ENCODE measurements at regions not wholly inside any gene's neighbourhood (a gene's known extent, or its start where the extent isn't known, plus 50 kb on each side); places are given as distances from the start of the nearest gene placed in this dataset.

- Histone ChIP-seq H3K4me3 (ENCODE audit: insufficient read depth, low read depth, low read length) (no peak overlapping the region), H3K36me3 (replicated peaks; ENCODE audit: control insufficient read depth, insufficient read depth, low read length) (no peaks in the 10 kb centered on the region), H3K27me3 (ENCODE audit: control insufficient read depth, insufficient read depth, low read length) (no peaks in the 10 kb centered on the region)
- no peak for DNase-seq
Measured at GRCh38 chr2:37499113-37499512, 154.7 kb downstream of the QPCT start.

DNA sequence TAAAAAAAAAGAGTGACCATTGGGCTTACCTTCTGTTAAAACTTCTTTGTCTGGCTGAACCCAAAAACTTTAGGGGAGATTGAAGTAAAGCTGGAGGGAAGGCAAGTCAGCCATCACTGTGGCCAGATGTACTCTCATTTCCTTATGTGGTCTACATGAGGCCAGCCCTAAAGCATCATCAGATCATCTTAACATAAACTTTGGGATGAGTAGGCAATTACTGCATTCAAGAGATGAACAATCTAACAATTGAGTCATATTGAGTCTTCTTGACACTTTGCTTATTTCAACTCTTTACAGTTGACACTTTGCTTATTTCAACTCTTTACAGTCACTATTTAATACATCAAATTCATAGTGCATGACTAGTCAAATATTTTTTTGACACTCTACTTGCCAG is 155.6 kb downstream of the QPCT start:
- Histone ChIP-seq H3K36me3 (replicated peaks; ENCODE audit: control insufficient read depth, insufficient read depth, low read length) (no peaks in the 10 kb centered on the region), H3K27me3 (ENCODE audit: control insufficient read depth, insufficient read depth, low read length) (no peaks in the 10 kb centered on the region), H3K4me3 (ENCODE audit: insufficient read depth, low read depth, low read length) (no peak overlapping the region)
- DNase-seq: no peak

- Histone ChIP-seq H3K36me3 (replicated peaks; ENCODE audit: control insufficient read depth, insufficient read depth, low read length) (no peaks in the 10 kb centered on the region), H3K4me3 (ENCODE audit: insufficient read depth, low read depth, low read length) (no peak overlapping the region), H3K27me3 (ENCODE audit: control insufficient read depth, insufficient read depth, low read length) (no peaks in the 10 kb centered on the region)
- DNase-seq: no peak
Measured at GRCh38 chr2:37501113-37501512, 156.7 kb downstream of the QPCT start.

DNA sequence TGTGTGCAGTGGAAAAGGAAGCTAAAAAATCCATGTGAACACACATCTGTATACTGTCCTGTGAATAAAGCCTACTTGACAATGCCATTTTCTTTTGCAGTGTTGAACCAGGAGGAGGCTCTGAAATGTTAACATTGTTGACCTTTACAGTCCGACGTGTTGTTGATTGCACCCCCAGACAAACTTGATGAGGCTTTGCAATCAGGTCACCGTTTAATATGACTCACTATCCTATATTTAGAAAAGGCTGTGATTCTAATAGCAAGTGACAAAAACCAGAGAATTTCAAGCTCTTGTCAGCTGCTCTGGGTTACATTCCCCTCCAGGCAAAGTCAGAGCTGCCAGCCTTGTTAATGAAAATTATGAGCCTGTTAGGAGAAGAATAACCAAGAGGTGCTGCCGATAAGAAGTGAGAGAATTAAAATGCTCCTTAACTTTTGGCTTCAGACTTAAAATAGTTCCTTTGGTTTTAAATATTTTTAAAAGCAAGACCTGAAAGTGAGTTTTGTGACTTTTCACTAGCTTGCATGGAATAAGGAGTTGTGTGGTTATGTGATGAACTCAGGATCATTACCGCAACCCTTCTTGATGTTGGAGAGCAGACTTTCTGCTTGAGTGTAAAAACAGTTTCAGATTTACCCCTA is 162.1 kb downstream of the QPCT start:
- no peak for DNase-seq
- H3K27me3 ChIP-seq (ENCODE audit: control insufficient read depth, insufficient read depth, low read length): no peaks in the 10 kb centered on the region
- no peak overlapping the region for H3K4me3 ChIP-seq (ENCODE audit: insufficient read depth, low read depth, low read length)
- H3K36me3 ChIP-seq (replicated peaks; ENCODE audit: control insufficient read depth, insufficient read depth, low read length): no peaks in the 10 kb centered on the region

- no peak overlapping the region for H3K4me3 ChIP-seq (ENCODE audit: insufficient read depth, low read depth, low read length)
- H3K36me3 ChIP-seq (replicated peaks; ENCODE audit: control insufficient read depth, insufficient read depth, low read length): no peaks in the 10 kb centered on the region
- H3K27me3 ChIP-seq (ENCODE audit: control insufficient read depth, insufficient read depth, low read length): no peaks in the 10 kb centered on the region
- DNase-seq: no peak
Measured at GRCh38 chr2:37507051-37507410, 162.6 kb downstream of the QPCT start.

DNA sequence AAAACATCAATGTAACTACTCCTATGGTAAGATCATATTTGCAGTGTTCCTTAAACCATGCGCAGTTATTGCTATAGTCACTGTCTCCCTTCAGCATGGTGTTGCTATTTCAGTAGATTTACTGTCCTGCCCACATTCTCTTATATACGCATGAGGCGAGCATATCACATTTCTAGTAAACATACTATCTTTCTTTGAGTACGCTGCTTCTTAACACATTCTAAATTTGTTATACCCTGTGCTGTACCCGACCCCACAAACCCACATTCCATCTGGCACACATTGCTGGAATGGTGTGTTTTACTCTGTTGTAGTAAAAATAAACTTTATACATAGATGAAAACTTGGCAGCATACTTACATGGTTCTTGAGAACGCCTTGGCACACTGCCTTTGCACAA is 163.3 kb downstream of the QPCT start:
- no peaks in the 10 kb centered on the region for H3K36me3 ChIP-seq (replicated peaks; ENCODE audit: control insufficient read depth, insufficient read depth, low read length)
- DNase-seq: no peak

GRCh38 chr2:37512971-37513370 is 158.5 kb downstream of the CDC42EP3 start:
- DNase-seq: no peak
- no peaks in the 10 kb centered on the region for H3K36me3 ChIP-seq (replicated peaks; ENCODE audit: control insufficient read depth, insufficient read depth, low read length)
- no peak overlapping the region for H3K4me3 ChIP-seq (ENCODE audit: insufficient read depth, low read depth, low read length)
- no peaks in the 10 kb centered on the region for H3K27me3 ChIP-seq (ENCODE audit: control insufficient read depth, insufficient read depth, low read length)

More for the DNA sequence above, 163.3 kb downstream of the QPCT start:
- Histone ChIP-seq H3K4me3 (ENCODE audit: insufficient read depth, low read depth, low read length) (no peak overlapping the region), H3K27me3 (ENCODE audit: control insufficient read depth, insufficient read depth, low read length) (no peaks in the 10 kb centered on the region)

GRCh38 chr2:37523814-37524362 is 147.6 kb downstream of the CDC42EP3 start:
- Histone ChIP-seq H3K4me3 (ENCODE audit: insufficient read depth, low read depth, low read length) (no peak overlapping the region), H3K27me3 (ENCODE audit: control insufficient read depth, insufficient read depth, low read length) (no peaks in the 10 kb centered on the region), H3K36me3 (replicated peaks; ENCODE audit: control insufficient read depth, insufficient read depth, low read length) (no peaks in the 10 kb centered on the region)
- no peak for DNase-seq

DNA sequence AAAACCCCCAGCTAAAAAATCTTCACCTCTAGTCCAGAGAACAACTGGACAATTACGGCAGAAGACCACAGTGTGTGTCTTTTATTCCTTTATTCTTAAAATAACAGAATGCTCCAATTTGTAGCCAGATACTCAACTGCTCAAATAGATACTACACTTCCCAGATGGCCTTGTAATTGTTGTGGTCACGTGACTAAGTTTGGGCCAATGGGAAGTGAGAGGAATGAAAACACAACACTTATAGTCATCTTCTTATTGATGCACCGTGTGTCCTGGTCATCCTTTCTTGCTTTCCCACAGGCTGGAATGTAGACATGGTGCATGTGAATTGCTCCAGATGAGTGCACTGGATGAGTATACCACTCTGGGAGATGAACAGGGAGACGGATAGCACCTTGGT is 145.1 kb downstream of the CDC42EP3 start:
- H3K4me3 ChIP-seq (ENCODE audit: insufficient read depth, low read depth, low read length): no peak overlapping the region
- DNase-seq: no peak
- no peaks in the 10 kb centered on the region for H3K27me3 ChIP-seq (ENCODE audit: control insufficient read depth, insufficient read depth, low read length)
- no peaks in the 10 kb centered on the region for H3K36me3 ChIP-seq (replicated peaks; ENCODE audit: control insufficient read depth, insufficient read depth, low read length)

DNA sequence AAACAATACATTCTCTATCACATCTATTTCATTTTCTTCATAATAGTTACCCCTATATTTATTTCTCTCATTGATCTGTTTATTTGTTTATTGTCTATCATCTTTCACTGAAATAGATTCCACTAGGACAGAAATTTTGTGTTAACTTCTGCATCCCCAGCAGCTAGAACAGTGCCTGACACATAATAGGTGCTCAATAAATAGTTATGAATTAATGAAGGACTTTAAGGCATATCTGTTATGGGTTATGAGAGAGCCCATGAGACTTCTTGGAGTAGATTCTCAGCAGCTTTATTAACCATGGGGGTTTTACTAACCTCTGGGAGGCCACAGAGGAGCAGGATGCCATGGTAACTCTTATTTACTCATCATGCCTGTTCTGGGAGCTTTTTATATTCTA is 144.6 kb downstream of the CDC42EP3 start:
- no peak for DNase-seq
- no peaks in the 10 kb centered on the region for H3K36me3 ChIP-seq (replicated peaks; ENCODE audit: control insufficient read depth, insufficient read depth, low read length)

GRCh38 chr2:37527361-37527760 is 144.1 kb downstream of the CDC42EP3 start:
- no peaks in the 10 kb centered on the region for H3K27me3 ChIP-seq (ENCODE audit: control insufficient read depth, insufficient read depth, low read length)
- no peaks in the 10 kb centered on the region for H3K36me3 ChIP-seq (replicated peaks; ENCODE audit: control insufficient read depth, insufficient read depth, low read length)
- no peak overlapping the region for H3K4me3 ChIP-seq (ENCODE audit: insufficient read depth, low read depth, low read length)
- no peak for DNase-seq

More for the DNA sequence above, 144.6 kb downstream of the CDC42EP3 start:
- Histone ChIP-seq H3K4me3 (ENCODE audit: insufficient read depth, low read depth, low read length) (no peak overlapping the region), H3K27me3 (ENCODE audit: control insufficient read depth, insufficient read depth, low read length) (no peaks in the 10 kb centered on the region)

DNA sequence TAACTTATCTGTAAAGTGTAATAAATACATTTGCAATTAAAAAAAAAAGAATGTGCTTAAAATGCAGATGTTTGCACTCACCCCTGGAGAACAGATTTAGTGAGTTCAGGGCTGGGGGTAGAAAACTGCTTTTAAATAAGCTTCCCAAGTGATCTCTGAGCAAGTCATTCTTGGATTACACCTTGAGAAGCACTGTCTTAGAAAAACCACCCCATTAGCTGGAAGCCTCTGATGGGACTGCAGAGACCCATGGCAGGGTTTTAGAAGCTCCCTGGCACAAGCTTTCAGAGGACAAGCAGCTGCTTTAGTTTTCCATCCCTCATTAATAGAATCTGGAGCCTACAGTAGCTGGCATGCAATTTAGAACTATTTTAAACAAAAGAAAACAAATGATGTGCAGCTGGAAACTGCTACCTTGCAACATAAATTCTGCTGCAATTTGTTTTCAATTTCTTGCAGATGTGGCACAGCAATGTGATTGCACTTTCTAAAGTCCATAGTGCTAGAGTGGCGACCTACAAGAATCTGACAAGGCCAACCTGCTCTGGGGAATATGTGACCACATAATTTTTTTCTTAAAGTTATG is 141.5 kb downstream of the CDC42EP3 start:
- H3K27me3 ChIP-seq (ENCODE audit: control insufficient read depth, insufficient read depth, low read length): no peaks in the 10 kb centered on the region
- H3K36me3 ChIP-seq (replicated peaks; ENCODE audit: control insufficient read depth, insufficient read depth, low read length): no peaks in the 10 kb centered on the region
- H3K4me3 ChIP-seq (ENCODE audit: insufficient read depth, low read depth, low read length): no peak overlapping the region
- no peak for DNase-seq

DNA sequence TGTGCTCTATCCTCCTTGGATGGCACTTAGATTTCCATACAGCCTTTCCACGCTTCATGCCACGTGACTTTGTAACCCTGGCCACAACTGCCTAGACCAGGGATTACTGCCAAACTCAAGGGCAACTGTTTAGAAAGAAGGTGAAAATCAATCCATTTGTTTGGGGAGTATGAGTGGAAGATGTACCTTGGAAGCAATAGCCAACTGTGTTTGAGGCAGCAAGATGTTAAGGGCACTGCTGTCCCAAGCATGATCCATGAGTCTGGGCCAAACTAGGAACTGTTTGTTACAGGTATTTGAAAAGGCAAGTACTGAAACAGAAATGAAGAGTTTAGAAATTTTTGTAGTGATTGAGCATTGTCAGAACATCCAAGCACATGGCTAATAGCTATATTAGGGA is 138.9 kb downstream of the CDC42EP3 start:
- Histone ChIP-seq H3K36me3 (replicated peaks; ENCODE audit: control insufficient read depth, insufficient read depth, low read length) (no peaks in the 10 kb centered on the region), H3K4me3 (ENCODE audit: insufficient read depth, low read depth, low read length) (no peak overlapping the region), H3K27me3 (ENCODE audit: control insufficient read depth, insufficient read depth, low read length) (no peaks in the 10 kb centered on the region)
- DNase-seq: no peak

DNA sequence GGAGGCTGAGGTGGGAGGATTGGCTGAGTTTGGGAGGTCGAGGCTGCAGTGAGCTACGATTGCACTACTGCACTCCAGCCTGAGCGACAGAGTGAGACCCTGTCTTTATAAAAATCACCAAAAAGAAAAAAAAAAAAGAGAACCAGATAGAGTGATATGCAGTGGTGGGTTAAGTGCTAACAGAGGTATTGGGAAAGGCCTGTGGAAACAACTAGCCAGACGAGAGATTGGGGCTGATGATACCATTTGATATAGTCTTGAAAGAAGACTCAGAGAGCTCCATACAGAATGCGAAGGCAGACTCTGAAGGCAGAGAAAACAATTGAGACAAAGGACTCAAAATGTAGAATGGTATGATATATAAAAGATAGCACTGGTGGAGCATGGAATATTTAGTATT is 134.1 kb downstream of the CDC42EP3 start:
- no peaks in the 10 kb centered on the region for H3K27me3 ChIP-seq (ENCODE audit: control insufficient read depth, insufficient read depth, low read length)
- no peak for DNase-seq
- H3K36me3 ChIP-seq (replicated peaks; ENCODE audit: control insufficient read depth, insufficient read depth, low read length): no peaks in the 10 kb centered on the region
- no peak overlapping the region for H3K4me3 ChIP-seq (ENCODE audit: insufficient read depth, low read depth, low read length)

DNA sequence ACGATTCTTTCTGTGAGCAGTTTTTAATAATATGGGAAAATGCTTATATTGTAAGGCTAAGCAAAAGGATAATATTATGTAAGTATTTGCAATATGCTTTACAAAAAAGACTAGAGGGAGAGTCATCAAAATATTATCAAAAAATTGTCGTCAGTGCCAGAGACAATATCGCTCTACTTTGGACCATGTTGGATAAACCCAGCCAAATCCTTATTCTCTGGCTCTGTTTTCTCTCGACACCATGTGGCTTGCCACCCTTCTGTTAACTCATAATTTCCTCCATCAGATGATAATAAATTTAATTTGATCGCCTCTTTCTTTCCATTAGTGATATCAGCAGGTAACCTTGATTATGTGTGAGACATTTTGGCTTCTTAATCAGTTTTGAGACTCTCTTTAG is 129.9 kb downstream of the CDC42EP3 start:
- H3K4me3 ChIP-seq (ENCODE audit: insufficient read depth, low read depth, low read length): no peak overlapping the region
- DNase-seq: no peak

More for the DNA sequence above, 129.9 kb downstream of the CDC42EP3 start:
- no peaks in the 10 kb centered on the region for H3K36me3 ChIP-seq (replicated peaks; ENCODE audit: control insufficient read depth, insufficient read depth, low read length)
- no peaks in the 10 kb centered on the region for H3K27me3 ChIP-seq (ENCODE audit: control insufficient read depth, insufficient read depth, low read length)

All from H7 (cell line).